HCT116 (cell line): ENCODE measurements at regions not wholly inside any gene's neighbourhood (a gene's known extent, or its start where the extent isn't known, plus 50 kb on each side); places are given as distances from the start of the nearest gene placed in this dataset.

Experiments
- ATAC-seq: fragments of 200-7000 bp; cut with Tn5 transposase; 2 replicates; pipeline ENCODE4 v1.9.1; 2020; ENCODE audit warnings: mild to moderate bottlenecking, moderate library complexity
- BruUV-seq: library from RNA; stranded (reverse); fragments of 400-500 nt; replicated peaks from 2 replicates; lab custom pipeline; 2021; lab: Mats Ljungman, UMichigan
- CTCF ChIA-PET: fragments of 300-600 bp; sonication (Branson Sonifier 250); formaldehyde crosslinking; loops from one replicate; lab custom pipeline; 2021; ENCODE audit warnings: antibody characterized with exemption; lab: Charles Lee
- POLR2A ChIA-PET: fragments of 300-600, 350-600 bp; sonication (Branson Sonifier 250); formaldehyde crosslinking; loops from one replicate; lab custom pipeline; 2021; ENCODE audit warnings: antibody characterized with exemption; lab: Charles Lee
- RAD21 ChIA-PET, 2 experiments: fragments of 300-600 bp; sonication (Branson Sonifier 250); formaldehyde crosslinking; loops; one replicate each; lab custom pipeline; 2023; ENCODE audit warnings: low total read pairs in 2 of 2; ENCODE audit not compliant: uncharacterized antibody in 2 of 2, unreplicated experiment in 2 of 2, low non-redundant PET in 1 of 2; lab: Charles Lee
- DNase-seq: peaks from one replicate; pipeline ENCODE4 v3.0.0-alpha.2; 2010; ENCODE audit warnings: low read depth, low spot score
- H2AFZ ChIP-seq: fragments of 200-600 bp; shearing (Covaris generic), sonication (generic); 2 replicates; pipeline ENCODE4 v1.6.1; 2017; ENCODE audit warnings: low read depth, mixed run types, mixed read lengths, antibody characterized with exemption, low read length; ENCODE audit not compliant: poor library complexity, severe bottlenecking
- H3K27ac ChIP-seq: 2 replicates; pipeline ENCODE4 v1.5.1; 2012; ENCODE audit warnings: low read depth, low read length
- H3K27me3 ChIP-seq: fragments of 200-600 bp; sonication (generic); 2 replicates; pipeline ENCODE4 v1.6.1; 2016; ENCODE audit warnings: mixed run types, low read length, mixed read lengths; ENCODE audit not compliant: insufficient read depth
- H3K36me3 ChIP-seq, 2 experiments: fragments of 200-500 bp in 1 of 2; fragments of 200-600 bp in 1 of 2; sonication (Bioruptor generic) in 1 of 2; sonication (generic) in 1 of 2; 2 replicates each; pipeline versions ENCODE4 v1.5.1 to v1.6.1; 2014 to 2016; ENCODE audit warnings: low read length in 2 of 2, inconsistent platforms in 1 of 2, mixed read lengths in 1 of 2, mixed run types in 1 of 2; ENCODE audit not compliant: insufficient read depth in 2 of 2, control insufficient read depth in 1 of 2
- H3K4me1 ChIP-seq, 2 experiments: fragments of 200-600 bp in 1 of 2; sonication (generic) in 1 of 2; 2 replicates each; pipeline versions ENCODE4 v1.5.1 to v1.6.1; 2012 to 2017; ENCODE audit warnings: low read length in 2 of 2, inconsistent platforms in 1 of 2, mild to moderate bottlenecking in 1 of 2, mixed read lengths in 1 of 2, mixed run types in 1 of 2, moderate library complexity in 1 of 2; ENCODE audit not compliant: insufficient read depth in 2 of 2, control insufficient read depth in 1 of 2
- H3K4me2 ChIP-seq: fragments of 200-600 bp; sonication (generic); 2 replicates; pipeline ENCODE4 v1.6.1; 2017; ENCODE audit warnings: mixed run types, low read length, mixed read lengths
- H3K4me3 ChIP-seq, 2 experiments: fragments of 200-600 bp in 1 of 2; sonication (generic) in 1 of 2; replicated peaks in 1 of 2; 2 replicates each; pipeline ENCODE4 v1.5.1; 2011 to 2016; ENCODE audit warnings: low read length in 2 of 2, control low read depth in 1 of 2, low read depth in 1 of 2, mild to moderate bottlenecking in 1 of 2, mixed read lengths in 1 of 2, mixed run types in 1 of 2
- H3K79me2 ChIP-seq: fragments of 200-600 bp; sonication (generic); 2 replicates; pipeline ENCODE4 v1.6.1; 2017; ENCODE audit warnings: mild to moderate bottlenecking, mixed run types, low read length, moderate library complexity, mixed read lengths; ENCODE audit not compliant: insufficient read depth
- H3K9ac ChIP-seq: fragments of 200-600 bp; sonication (generic); 2 replicates; pipeline ENCODE4 v1.6.1; 2016; ENCODE audit warnings: low read length, mixed read lengths
- H3K9me2 ChIP-seq: fragments of 200-600 bp; sonication (generic), shearing (Covaris generic); 2 replicates; pipeline ENCODE4 v1.6.1; 2017; ENCODE audit warnings: mixed run types, mild to moderate bottlenecking, moderate library complexity; ENCODE audit not compliant: insufficient read depth
- H3K9me3 ChIP-seq, 2 experiments: fragments of 200-500 bp in 1 of 2; fragments of 200-600 bp in 1 of 2; sonication (Bioruptor generic) in 1 of 2; sonication (generic) in 1 of 2; 2 replicates each; pipeline ENCODE4 v1.6.1; 2014 to 2017; ENCODE audit warnings: low read length in 2 of 2, mixed read lengths in 2 of 2, inconsistent platforms in 1 of 2, low read depth in 1 of 2, mild to moderate bottlenecking in 1 of 2, mixed run types in 1 of 2, moderate library complexity in 1 of 2; ENCODE audit not compliant: control insufficient read depth in 1 of 2, insufficient read depth in 1 of 2
- H4K20me1 ChIP-seq: fragments of 200-600 bp; sonication (generic), shearing (Covaris generic); 2 replicates; pipeline ENCODE4 v1.6.1; 2017; ENCODE audit warnings: mixed run types, mild to moderate bottlenecking, moderate library complexity; ENCODE audit not compliant: insufficient read depth
- CEBPB ChIP-seq: IDR thresholded peaks from 2 replicates; pipeline ENCODE4 v1.6.1; 2012; ENCODE audit warnings: low read depth
- CTCF ChIP-seq, 3 experiments: fragments of 200-600 bp in 1 of 3; sonication (generic) in 1 of 3; IDR thresholded peaks in 2 of 3; conservative IDR thresholded peaks in 1 of 3; 2 replicates each; pipeline ENCODE4 v1.5.1; 2012 to 2017; ENCODE audit warnings: low read depth in 2 of 3, low read length in 2 of 3, antibody characterized with exemption in 1 of 3, borderline replicate concordance in 1 of 3, control low read depth in 1 of 3, mild to moderate bottlenecking in 1 of 3, mixed read lengths in 1 of 3, mixed run types in 1 of 3, moderate library complexity in 1 of 3; ENCODE audit not compliant: insufficient read depth in 1 of 3
- EGR1 ChIP-seq: IDR thresholded peaks from 2 replicates; pipeline ENCODE4 v1.6.1; 2012; ENCODE audit warnings: low read depth
- EZH2phosphoT487 ChIP-seq: fragments of 200-600 bp; IDR thresholded peaks from 2 replicates; pipeline ENCODE4 v1.6.1; 2018; ENCODE audit warnings: antibody characterized with exemption, borderline replicate concordance
- FOSL1 ChIP-seq: IDR thresholded peaks from 2 replicates; pipeline ENCODE4 v1.6.1; 2012; ENCODE audit warnings: low read depth
- POLR2A ChIP-seq: IDR thresholded peaks from 2 replicates; pipeline ENCODE4 v1.7.0; 2011; ENCODE audit warnings: borderline replicate concordance; ENCODE audit not compliant: insufficient read depth, insufficient read length; ENCODE audit errors: extremely low read depth
- POLR2AphosphoS5 ChIP-seq: IDR thresholded peaks from 2 replicates; pipeline ENCODE4 v1.6.1; 2011; ENCODE audit warnings: mild to moderate bottlenecking, low read depth, low read length, moderate library complexity
- SP1 ChIP-seq: IDR thresholded peaks from 2 replicates; pipeline ENCODE4 v1.6.1; 2012; ENCODE audit warnings: low read depth
- SRF ChIP-seq: IDR thresholded peaks from 2 replicates; pipeline ENCODE4 v1.6.1; 2012; ENCODE audit warnings: low read depth
- ZBTB33 ChIP-seq: IDR thresholded peaks from 2 replicates; pipeline ENCODE4 v1.6.1; 2011; ENCODE audit warnings: mild to moderate bottlenecking, low read length, moderate library complexity; ENCODE audit not compliant: insufficient replicate concordance; ENCODE audit errors: extremely low read depth
- ZFX ChIP-seq: fragments of 450-650 bp; IDR thresholded peaks from 2 replicates; pipeline ENCODE4 v1.6.1; 2017
- intact Hi-C: fragments of 100-400 bp; cut with micrococcal nuclease; formaldehyde crosslinking; loops from 2 replicates; pipeline ENCODE4 v1.10.0; 2022
- TF ChIP-seq, protein P1 (sequence below): IDR thresholded peaks from 2 replicates; pipeline ENCODE4 v1.6.1; 2012; ENCODE audit warnings: low read depth

- intact Hi-C loops: no loop called here
Observed at GRCh38 chr1:82813386-82813785, 1012.7 kb downstream of the ADGRL2 start.

More at GRCh38 chr1:82813386-82813785, 1012.7 kb downstream of the ADGRL2 start:
- DNase-seq (no peak), ATAC-seq (no peak)
- no peaks in the 10 kb centered on the region for H3K79me2 ChIP-seq
- H3K9ac ChIP-seq: no peak overlapping the region
- H3K4me2 ChIP-seq: no peak overlapping the region
- H3K27me3 ChIP-seq: no peaks in the 10 kb centered on the region
- CTCF ChIA-PET: interaction anchor here (1.3 kb wide), 1 partner anchor 18 kb away, joined by 3 read pairs; no protein-coding TSS in a partner anchor
- H3K4me3 ChIP-seq: no peak overlapping the region
- no peak overlapping the region for H3K27ac ChIP-seq
- no peak overlapping the region for H2AFZ ChIP-seq
- no peaks in the 10 kb centered on the region for H3K36me3 ChIP-seq
- TF ChIP-seq POLR2AphosphoS5: no peak
- no peak for TF ChIP-seq FOSL1
- no peak for TF ChIP-seq POLR2A
- TF ChIP-seq CEBPB: no peak
- no peak for TF ChIP-seq ZBTB33
- TF ChIP-seq, protein P1, sequence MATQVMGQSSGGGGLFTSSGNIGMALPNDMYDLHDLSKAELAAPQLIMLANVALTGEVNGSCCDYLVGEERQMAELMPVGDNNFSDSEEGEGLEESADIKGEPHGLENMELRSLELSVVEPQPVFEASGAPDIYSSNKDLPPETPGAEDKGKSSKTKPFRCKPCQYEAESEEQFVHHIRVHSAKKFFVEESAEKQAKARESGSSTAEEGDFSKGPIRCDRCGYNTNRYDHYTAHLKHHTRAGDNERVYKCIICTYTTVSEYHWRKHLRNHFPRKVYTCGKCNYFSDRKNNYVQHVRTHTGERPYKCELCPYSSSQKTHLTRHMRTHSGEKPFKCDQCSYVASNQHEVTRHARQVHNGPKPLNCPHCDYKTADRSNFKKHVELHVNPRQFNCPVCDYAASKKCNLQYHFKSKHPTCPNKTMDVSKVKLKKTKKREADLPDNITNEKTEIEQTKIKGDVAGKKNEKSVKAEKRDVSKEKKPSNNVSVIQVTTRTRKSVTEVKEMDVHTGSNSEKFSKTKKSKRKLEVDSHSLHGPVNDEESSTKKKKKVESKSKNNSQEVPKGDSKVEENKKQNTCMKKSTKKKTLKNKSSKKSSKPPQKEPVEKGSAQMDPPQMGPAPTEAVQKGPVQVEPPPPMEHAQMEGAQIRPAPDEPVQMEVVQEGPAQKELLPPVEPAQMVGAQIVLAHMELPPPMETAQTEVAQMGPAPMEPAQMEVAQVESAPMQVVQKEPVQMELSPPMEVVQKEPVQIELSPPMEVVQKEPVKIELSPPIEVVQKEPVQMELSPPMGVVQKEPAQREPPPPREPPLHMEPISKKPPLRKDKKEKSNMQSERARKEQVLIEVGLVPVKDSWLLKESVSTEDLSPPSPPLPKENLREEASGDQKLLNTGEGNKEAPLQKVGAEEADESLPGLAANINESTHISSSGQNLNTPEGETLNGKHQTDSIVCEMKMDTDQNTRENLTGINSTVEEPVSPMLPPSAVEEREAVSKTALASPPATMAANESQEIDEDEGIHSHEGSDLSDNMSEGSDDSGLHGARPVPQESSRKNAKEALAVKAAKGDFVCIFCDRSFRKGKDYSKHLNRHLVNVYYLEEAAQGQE: no peak
- no peak for TF ChIP-seq SP1
- no peak for TF ChIP-seq CTCF (IDR thresholded peaks at IDR 0.05 in 2 of 3, conservative IDR thresholded peaks at IDR 0.05 in 1 of 3; ENCODE audit: borderline replicate concordance in 1 of 3, insufficient read depth in 1 of 3, low read depth in 2 of 3, low read length in 2 of 3)
- TF ChIP-seq EZH2phosphoT487: no peak
- no peak for TF ChIP-seq ZFX
- no peak for TF ChIP-seq SRF
- TF ChIP-seq EGR1: no peak
- no peaks in the 10 kb centered on the region for H4K20me1 ChIP-seq
- RAD21 ChIA-PET: no interaction called here
- H3K4me1 ChIP-seq: no peaks in the 10 kb centered on the region
- POLR2A ChIA-PET: no interaction called here
- BruUV-seq: no TSS peak
- no peaks in the 10 kb centered on the region for H3K9me3 ChIP-seq
- H3K9me2 ChIP-seq: no peaks in the 10 kb centered on the region
